Sigmoid colon (tissue), 6 donors: ENCODE measurements at regions not wholly inside any gene's neighbourhood (a gene's known extent, or its start where the extent isn't known, plus 50 kb on each side); places are given as distances from the start of the nearest gene placed in this dataset.

ENCODE experiments used
- DNase-seq: peaks from one replicate; pipeline ENCODE4 v3.0.0-alpha.2; 2019
- H3K27ac ChIP-seq, 4 donors: fragments of 200-600 bp; sonication (generic); one replicate each; pipeline ENCODE4 v1.5.1; 2016 to 2019; ENCODE audit warnings: mild to moderate bottlenecking in 1 of 4
- H3K27me3 ChIP-seq, 3 donors: fragments of 200-600 bp; sonication (generic); one replicate each; pipeline ENCODE4 v1.5.1; 2019; ENCODE audit warnings: mild to moderate bottlenecking in 1 of 3
- H3K36me3 ChIP-seq, 4 donors: fragments of 200-600 bp; sonication (generic); one replicate each; pipeline ENCODE4 v1.5.1; 2016 to 2019
- H3K4me1 ChIP-seq, 4 donors: fragments of 200-600 bp; sonication (generic); one replicate each; pipeline ENCODE4 v1.5.1; 2017 to 2019
- H3K4me3 ChIP-seq, 4 donors: fragments of 200-600 bp; sonication (generic); one replicate each; pipeline ENCODE4 v1.5.1; 2017 to 2019; ENCODE audit warnings: mild to moderate bottlenecking in 2 of 4, moderate library complexity in 1 of 4
- H3K9me3 ChIP-seq, 4 donors: fragments of 200-600 bp in 3 of 4; sonication (generic) in 3 of 4; one replicate each; pipeline versions ENCODE4 v1.5.1 to v1.6.1; 2013 to 2019
- EP300 ChIP-seq, 4 donors: sonication (generic); formaldehyde crosslinking; IDR thresholded peaks; one replicate each; pipeline ENCODE4 v1.6.1; 2017; ENCODE audit warnings: antibody characterized with exemption in 4 of 4
- POLR2A ChIP-seq, 2 donors: fragments of 450-650 bp; IDR thresholded peaks; one replicate each; pipeline ENCODE4 v1.6.1; 2016; ENCODE audit warnings: antibody characterized with exemption in 2 of 2, mild to moderate bottlenecking in 2 of 2, moderate library complexity in 2 of 2
- POLR2AphosphoS5 ChIP-seq, 4 donors: sonication (generic); formaldehyde crosslinking; IDR thresholded peaks; one replicate each; pipeline ENCODE4 v1.6.1; 2017; ENCODE audit warnings: antibody characterized with exemption in 4 of 4
- WGBS, 2 donors: extraction: QIAGEN DNeasy Blood & Tissue Kit; methylation state at CpG; one replicate each; pipeline ENCODE4 v1.1.7; 2013; 5-methylcytosine and 5-hydroxymethylcytosine counted together
- intact Hi-C: fragments of 100-400 bp; cut with DNase I; formaldehyde crosslinking; loops from one replicate; pipeline ENCODE4 v1.15.1; 2023
- TF ChIP-seq, protein P1 (sequence below), 4 experiments: fragments of 450-650 bp in 3 of 4; fragments of 200-600 bp in 1 of 4; IDR thresholded peaks; one replicate each; pipeline ENCODE4 v1.5.1; 2016 to 2019; ENCODE audit warnings: antibody characterized with exemption in 4 of 4, mild to moderate bottlenecking in 3 of 4, moderate library complexity in 2 of 4
- donor health status: healthy with polysubstance abuse.
- donor health status: healthy.

GRCh38 chr7:125643302-125643701 lies 713.7 kb upstream of the POT1 start:
- Histone ChIP-seq H3K36me3 (no peaks in the 10 kb centered on the region), H3K4me3 (no peak overlapping the region), H3K4me1 (no peaks in the 10 kb centered on the region), H3K27ac (no peak overlapping the region), H3K27me3 (no peaks in the 10 kb centered on the region), H3K9me3 (no peaks in the 10 kb centered on the region)
- DNase-seq: no peak
- TF ChIP-seq, protein P1, sequence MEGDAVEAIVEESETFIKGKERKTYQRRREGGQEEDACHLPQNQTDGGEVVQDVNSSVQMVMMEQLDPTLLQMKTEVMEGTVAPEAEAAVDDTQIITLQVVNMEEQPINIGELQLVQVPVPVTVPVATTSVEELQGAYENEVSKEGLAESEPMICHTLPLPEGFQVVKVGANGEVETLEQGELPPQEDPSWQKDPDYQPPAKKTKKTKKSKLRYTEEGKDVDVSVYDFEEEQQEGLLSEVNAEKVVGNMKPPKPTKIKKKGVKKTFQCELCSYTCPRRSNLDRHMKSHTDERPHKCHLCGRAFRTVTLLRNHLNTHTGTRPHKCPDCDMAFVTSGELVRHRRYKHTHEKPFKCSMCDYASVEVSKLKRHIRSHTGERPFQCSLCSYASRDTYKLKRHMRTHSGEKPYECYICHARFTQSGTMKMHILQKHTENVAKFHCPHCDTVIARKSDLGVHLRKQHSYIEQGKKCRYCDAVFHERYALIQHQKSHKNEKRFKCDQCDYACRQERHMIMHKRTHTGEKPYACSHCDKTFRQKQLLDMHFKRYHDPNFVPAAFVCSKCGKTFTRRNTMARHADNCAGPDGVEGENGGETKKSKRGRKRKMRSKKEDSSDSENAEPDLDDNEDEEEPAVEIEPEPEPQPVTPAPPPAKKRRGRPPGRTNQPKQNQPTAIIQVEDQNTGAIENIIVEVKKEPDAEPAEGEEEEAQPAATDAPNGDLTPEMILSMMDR (IDR thresholded peaks at IDR 0.05): no peak
- TF ChIP-seq POLR2AphosphoS5 (IDR thresholded peaks at IDR 0.05) (no peak), EP300 (IDR thresholded peaks at IDR 0.05) (no peak), POLR2A (IDR thresholded peaks at IDR 0.05) (no peak)
- intact Hi-C loops: no loop called here
- WGBS, 2 donors: 91 to 92% methylated on average over 7 of the region's 7 CpGs

- no peak overlapping the region for H3K4me3 ChIP-seq
- DNase-seq: no peak
- 69 to 80% methylated on average over 3 of the region's 3 CpGs for WGBS, 2 donors
- no peak for TF ChIP-seq EP300 (IDR thresholded peaks at IDR 0.05)
- TF ChIP-seq POLR2A (IDR thresholded peaks at IDR 0.05): no peak
- TF ChIP-seq POLR2AphosphoS5 (IDR thresholded peaks at IDR 0.05): no peak
- TF ChIP-seq, protein P1 (IDR thresholded peaks at IDR 0.05): no peak
- intact Hi-C loops: no loop called here
- H3K4me1 ChIP-seq: no peaks in the 10 kb centered on the region
- H3K9me3 ChIP-seq: no peaks in the 10 kb centered on the region
- H3K27me3 ChIP-seq: no peaks in the 10 kb centered on the region
- H3K27ac ChIP-seq: no peak overlapping the region
- no peaks in the 10 kb centered on the region for H3K36me3 ChIP-seq
These were observed 712.3 kb upstream of the POT1 start for GRCh38 chr7:125641884-125642283.

DNA sequence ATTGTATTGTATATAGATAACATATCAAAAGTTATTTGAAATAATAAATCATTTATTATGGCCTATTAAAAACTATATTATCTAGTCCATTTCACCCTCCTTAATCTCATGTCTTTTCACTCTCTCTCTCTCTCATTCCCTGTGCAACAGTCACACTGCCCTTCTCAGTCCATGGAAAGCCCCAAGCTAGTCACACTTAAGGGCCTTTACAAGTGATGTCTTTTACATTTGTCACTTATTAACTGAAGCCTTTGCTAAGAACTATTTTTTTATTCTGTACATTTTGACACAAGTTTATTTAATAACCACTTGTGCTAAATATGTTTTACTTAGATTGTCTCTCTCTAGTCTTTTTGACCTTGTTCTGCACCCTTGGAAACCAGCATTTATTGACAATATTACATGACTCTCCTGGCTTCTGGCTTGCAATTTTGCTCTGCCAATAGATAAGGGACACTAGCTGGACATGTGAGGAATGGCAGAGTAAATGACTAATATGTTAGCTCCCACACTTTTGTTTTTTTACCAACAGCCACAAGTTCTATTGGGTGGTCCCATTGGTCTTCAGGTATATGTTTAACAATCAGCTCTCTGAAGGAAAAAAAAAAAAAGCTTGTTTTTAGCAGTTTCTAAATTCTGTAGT lies 706.8 kb upstream of the POT1 start:
- no peaks in the 10 kb centered on the region for H3K9me3 ChIP-seq
- no peaks in the 10 kb centered on the region for H3K36me3 ChIP-seq
- H3K4me1 ChIP-seq: no peaks in the 10 kb centered on the region
- DNase-seq: no peak
- no peak overlapping the region for H3K27ac ChIP-seq
- H3K4me3 ChIP-seq: no peak overlapping the region
- intact Hi-C loops: no loop called here
- no peaks in the 10 kb centered on the region for H3K27me3 ChIP-seq
- TF ChIP-seq, protein P1 (IDR thresholded peaks at IDR 0.05): no peak
- no peak for TF ChIP-seq EP300 (IDR thresholded peaks at IDR 0.05)
- TF ChIP-seq POLR2A (IDR thresholded peaks at IDR 0.05): no peak
- TF ChIP-seq POLR2AphosphoS5 (IDR thresholded peaks at IDR 0.05): no peak

GRCh38 chr7:125618516-125618915 lies 688.9 kb upstream of the POT1 start:
- WGBS, 2 donors: 88 to 89% methylated on average over 2 of the region's 2 CpGs
- no peak for DNase-seq
- no peak overlapping the region for H3K4me3 ChIP-seq
- H3K27ac ChIP-seq: no peak overlapping the region
- peaks cover 0 to 9% (median 0%) of the 10 kb centered on the region in 4 donors for H3K9me3 ChIP-seq
- no peaks in the 10 kb centered on the region for H3K27me3 ChIP-seq
- TF ChIP-seq, protein P1 (IDR thresholded peaks at IDR 0.05): no peak
- TF ChIP-seq EP300 (IDR thresholded peaks at IDR 0.05) (no peak), POLR2AphosphoS5 (IDR thresholded peaks at IDR 0.05) (no peak), POLR2A (IDR thresholded peaks at IDR 0.05) (no peak)
- H3K4me1 ChIP-seq: no peaks in the 10 kb centered on the region
- intact Hi-C loops: no loop called here
- no peaks in the 10 kb centered on the region for H3K36me3 ChIP-seq

- no peak overlapping the region for H3K27ac ChIP-seq
- H3K27me3 ChIP-seq: no peaks in the 10 kb centered on the region
- intact Hi-C loops: no loop called here
- no peak for DNase-seq
- TF ChIP-seq POLR2A (IDR thresholded peaks at IDR 0.05) (no peak), POLR2AphosphoS5 (IDR thresholded peaks at IDR 0.05) (no peak), EP300 (IDR thresholded peaks at IDR 0.05) (no peak)
- TF ChIP-seq, protein P1 (IDR thresholded peaks at IDR 0.05): no peak
- H3K4me3 ChIP-seq: no peak overlapping the region
- H3K36me3 ChIP-seq: no peaks in the 10 kb centered on the region
- H3K9me3 ChIP-seq: peaks cover 0 to 3% (median 0%) of the 10 kb centered on the region in 4 donors
- H3K4me1 ChIP-seq: no peaks in the 10 kb centered on the region
These were observed 682.0 kb upstream of the POT1 start for GRCh38 chr7:125611582-125611981.
